ENCODE measurements at regions not wholly inside any gene's neighbourhood (a gene's known extent, or its start where the extent isn't known, plus 50 kb on each side); places are given as distances from the start of the nearest gene placed in this dataset.

DNA sequence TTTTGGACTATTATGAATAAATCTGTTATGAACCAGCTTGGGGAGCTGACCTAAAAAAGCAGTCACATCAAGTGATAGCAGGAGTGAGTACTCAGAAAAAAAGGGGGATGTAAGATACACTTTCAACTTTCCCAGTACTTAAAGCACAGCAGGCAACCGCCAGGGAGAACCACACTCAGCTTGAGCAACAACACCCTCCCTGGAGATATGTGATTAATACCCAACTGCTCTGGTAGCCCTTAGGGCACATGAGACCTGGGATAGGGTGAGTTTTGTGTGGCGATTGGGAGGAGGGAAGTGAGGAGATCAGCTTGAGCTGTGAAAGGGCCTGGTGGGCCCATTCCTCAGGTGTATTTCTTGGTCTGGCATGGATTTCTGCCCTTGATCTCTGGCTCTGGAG is 220.3 kb upstream of the SFRP2 start:
- DNase-seq (ENCODE audit: low read depth in 1 of 2, low spot score in 2 of 2), result no peak
- Histone ChIP-seq H3K27ac (ENCODE audit: low read depth, low read length) (no peak overlapping the region), H4K91ac (replicated peaks; ENCODE audit: insufficient read length, low read length) (no peak overlapping the region), H3K18ac (ENCODE audit: extremely low read depth, low read length) (no peak overlapping the region), H3K36me3 (ENCODE audit: control insufficient read depth in 2 of 4, insufficient read depth in 4 of 4, low read length in 3 of 4) (no peaks in the 10 kb centered on the region), H2AFZ (ENCODE audit: low read length) (no peak overlapping the region), H2AK5ac (ENCODE audit: low read depth, low read length) (no peak overlapping the region), H3K27me3 (replicated peaks in 1 of 4; ENCODE audit: control insufficient read depth in 3 of 4, extremely low read depth in 1 of 4, insufficient read depth in 3 of 4, low read length in 3 of 4) (no peaks in the 10 kb centered on the region; a peak in 1 of 7 replicates), H3K4me3 (ENCODE audit: extremely low read depth in 1 of 4, insufficient read depth in 2 of 4, low read depth in 3 of 4, low read length in 4 of 4) (no peak overlapping the region), H2BK12ac (ENCODE audit: low read depth, low read length) (no peak overlapping the region), H3K56ac (replicated peaks; ENCODE audit: insufficient read length, low read depth, low read length) (no peak overlapping the region), H3K4ac (replicated peaks; ENCODE audit: insufficient read length, low read depth, low read length) (no peak overlapping the region), H2BK5ac (ENCODE audit: low read depth, low read length) (no peak overlapping the region), H3K4me2 (ENCODE audit: insufficient read depth in 1 of 2, low read depth in 2 of 2, low read length in 2 of 2) (no peak overlapping the region), H2BK120ac (replicated peaks; ENCODE audit: low read depth, low read length) (no peak overlapping the region), H3K23ac (ENCODE audit: insufficient read length) (no peak overlapping the region), H2BK20ac (ENCODE audit: low read length) (no peak overlapping the region), H3K4me1 (replicated peaks in 1 of 4; ENCODE audit: control insufficient read depth in 3 of 4, insufficient read depth in 4 of 4, low read length in 3 of 4) (no peaks in the 10 kb centered on the region), H3K9ac (replicated peaks in 1 of 4; ENCODE audit: extremely low read depth in 1 of 4, low read depth in 3 of 4, low read length in 3 of 4) (no peak overlapping the region), H2BK15ac (ENCODE audit: low read length) (no peak overlapping the region), H3K79me2 (ENCODE audit: control insufficient read depth in 1 of 2, insufficient read depth in 2 of 2, low read length in 2 of 2) (no peaks in the 10 kb centered on the region), H4K20me1 (replicated peaks in 1 of 2; ENCODE audit: control insufficient read depth in 1 of 2, insufficient read depth in 2 of 2, low read length in 2 of 2) (no peaks in the 10 kb centered on the region), H4K5ac (ENCODE audit: insufficient read length, low read depth, low read length) (no peak overlapping the region), H3K9me3 (ENCODE audit: insufficient read depth in 2 of 2, low read depth in 1 of 2, low read length in 1 of 2) (no peaks in the 10 kb centered on the region), H3K79me1 (ENCODE audit: low read depth, low read length) (no peaks in the 10 kb centered on the region), H3K23me2 (ENCODE audit: low read depth, low read length) (no peaks in the 10 kb centered on the region; the same call in 1 of the 2 replicates), H3K14ac (ENCODE audit: insufficient read length) (no peak overlapping the region), H4K8ac (ENCODE audit: extremely low read depth, insufficient read depth, low read length) (no peak overlapping the region; the same call in 1 of the 2 replicates)
- FAIRE-seq, result no peak
- 85% methylated on average over 2 of the region's 2 CpGs; no CpG with 5 or more reads in 1 of the 2 experiments for WGBS, 2 experiments (ENCODE audit: extremely low coverage in 1 of 2, insufficient coverage in 1 of 2, insufficient read length in 1 of 2, insufficient replicate concordance in 2 of 2, low coverage in 1 of 2, low lambda C conversion rate in 2 of 2, missing lambda C conversion rate in 1 of 2)
- ChIA-PET POLR2A (ENCODE audit: partially characterized antibody) (interaction anchor here (1.2 kb wide), 1 partner anchor 218 kb away, joined by 3 read pairs; no protein-coding TSS in a partner anchor), CTCF (ENCODE audit: partially characterized antibody) (interaction anchor here (0.6 to 1.6 kb wide), 3 partner anchors 13 to 217 kb away, joined by 3 to 9 read pairs (median 4); no protein-coding TSS in a partner anchor)
- no peak for TF ChIP-seq RNF2 (IDR thresholded peaks at IDR 0.05; ENCODE audit: borderline replicate concordance, low read depth, low read length, missing control alignments, poor library complexity, severe bottlenecking)
- no peak for TF ChIP-seq ZNF274 (IDR thresholded peaks at IDR 0.05; ENCODE audit: borderline replicate concordance, extremely low read depth, low read length)
- TF ChIP-seq SIN3A (conservative IDR thresholded peaks at IDR 0.05 in 1 of 2, IDR thresholded peaks at IDR 0.05 in 1 of 2; ENCODE audit: low read depth in 1 of 2, low read length in 2 of 2), result no peak
- no peak for TF ChIP-seq SAP30 (IDR thresholded peaks at IDR 0.05; ENCODE audit: insufficient read depth, insufficient replicate concordance, low read length)
- TF ChIP-seq CTBP2 (IDR thresholded peaks at IDR 0.05; ENCODE audit: borderline replicate concordance, insufficient read depth, insufficient read length, low read length), result no peak

Data from H1 (cell line).